NCI-H1105 (cell line): ENCODE measurements at regions not wholly inside any gene's neighbourhood (a gene's known extent, or its start where the extent isn't known, plus 50 kb on each side); places are given as distances from the start of the nearest gene placed in this dataset.
"Not testable (repeated sequence)": the region's sequence is repeated elsewhere in the genome, so short reads cannot be mapped to it uniquely, and the experiment has no call there.

ENCODE experiments used
- DNase-seq: peaks from one replicate; lab custom pipeline; 2025; lab: John Stamatoyannopoulos, UW

- DNase-seq = no peak
These were observed 57.2 kb upstream of the RHOJ start for GRCh38 chr14:63147018-63147417.

- DNase-seq = peak; percentile 21
These were observed 69.4 kb upstream of the RHOJ start for GRCh38 chr14:63134801-63135200.

- DNase-seq = no peak
These were observed 73.7 kb upstream of the RHOJ start for GRCh38 chr14:63130531-63130930.

GRCh38 chr14:63106487-63106886 is 61.2 kb upstream of the KCNH5 start:
- not testable (repeated sequence) for DNase-seq

- no peak for DNase-seq
These were observed 55.3 kb upstream of the KCNH5 start for GRCh38 chr14:63100552-63100951.

GRCh38 chr14:63096186-63096585 is 50.9 kb upstream of the KCNH5 start:
- DNase-seq = no peak
